Breast epithelium (tissue), 4 donors: ENCODE measurements at regions not wholly inside any gene's neighbourhood (a gene's known extent, or its start where the extent isn't known, plus 50 kb on each side); places are given as distances from the start of the nearest gene placed in this dataset.

Source experiments
- DNase-seq, 2 donors: peaks; one replicate each; pipeline ENCODE4 v3.0.0-alpha.2; 2019; ENCODE audit warnings: low spot score in 2 of 2
- H3K27ac ChIP-seq, 2 donors: fragments of 200-600 bp; sonication (generic) in 1 of 2; one replicate each; pipeline ENCODE4 v1.5.1; 2016 to 2019; ENCODE audit warnings: mild to moderate bottlenecking in 1 of 2
- H3K27me3 ChIP-seq, 2 donors: fragments of 200-600 bp; sonication (generic) in 1 of 2; one replicate each; pipeline versions ENCODE4 v1.5.1 to v1.6.0; 2017 to 2019; ENCODE audit warnings: control low read depth in 1 of 2, mild to moderate bottlenecking in 1 of 2
- H3K36me3 ChIP-seq: fragments of 200-600 bp; one replicate; pipeline ENCODE4 v1.5.1; 2019
- H3K4me1 ChIP-seq, 2 donors: fragments of 200-600 bp; sonication (generic); one replicate each; pipeline ENCODE4 v1.5.1; 2016 to 2019; ENCODE audit warnings: control low read depth in 1 of 2
- H3K4me3 ChIP-seq, 3 donors: fragments of 200-600 bp; sonication (generic); 1 replicate in 2 of 3; 2 replicates in 1 of 3; pipeline ENCODE4 v1.5.1; 2016 to 2019; ENCODE audit warnings: mild to moderate bottlenecking in 3 of 3, moderate library complexity in 2 of 3
- H3K9me3 ChIP-seq, 2 donors: fragments of 200-600 bp; sonication (generic) in 1 of 2; one replicate each; pipeline ENCODE4 v1.5.1; 2016 to 2019; ENCODE audit warnings: control low read depth in 1 of 2
- POLR2A ChIP-seq: fragments of 450-650 bp; IDR thresholded peaks from one replicate; pipeline ENCODE4 v1.6.1; 2016; ENCODE audit warnings: antibody characterized with exemption, mild to moderate bottlenecking, moderate library complexity
- POLR2AphosphoS5 ChIP-seq, 3 donors: sonication (generic); formaldehyde crosslinking; IDR thresholded peaks; one replicate each; pipeline ENCODE4 v1.6.1; 2017; ENCODE audit warnings: antibody characterized with exemption in 3 of 3
- intact Hi-C: fragments of 100-400 bp; cut with DNase I; formaldehyde crosslinking; loops from one replicate; pipeline ENCODE4 v1.15.1; 2023; ENCODE audit warnings: low total_unique reads
- TF ChIP-seq, protein P1 (sequence below), 3 donors: fragments of 450-650 bp; IDR thresholded peaks; one replicate each; pipeline ENCODE4 v1.5.1; 2016 to 2017; ENCODE audit warnings: antibody characterized with exemption in 3 of 3, mild to moderate bottlenecking in 3 of 3, moderate library complexity in 3 of 3

DNA sequence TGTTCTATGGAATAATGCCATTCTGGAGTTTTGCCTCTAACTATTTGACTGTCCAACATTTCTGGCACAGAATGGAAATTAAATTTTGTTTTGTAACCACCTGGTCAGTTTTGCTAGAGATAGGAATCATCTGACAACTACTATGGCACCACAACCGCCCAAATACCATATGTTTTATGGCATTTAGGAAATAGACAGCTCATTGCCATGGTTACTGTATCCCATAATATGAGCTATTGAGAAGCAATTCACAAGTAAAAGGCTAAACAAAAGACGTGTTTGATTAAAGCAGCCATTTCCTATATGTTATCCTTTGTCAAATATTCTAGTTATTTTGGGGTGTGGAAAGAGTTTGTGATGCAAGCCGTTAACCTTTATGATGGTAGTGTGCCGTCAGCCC lies 1105.3 kb upstream of the LCORL start:
- intact Hi-C loops: no loop called here
- Histone ChIP-seq H3K9me3 (no peaks in the 10 kb centered on the region), H3K4me3 (no peak overlapping the region), H3K27ac (no peak overlapping the region), H3K36me3 (no peaks in the 10 kb centered on the region), H3K27me3 (no peaks in the 10 kb centered on the region), H3K4me1 (no peaks in the 10 kb centered on the region)
- no peak for DNase-seq
- TF ChIP-seq POLR2A (no peak), POLR2AphosphoS5 (IDR thresholded peaks at IDR 0.05) (no peak)
- TF ChIP-seq, protein P1, sequence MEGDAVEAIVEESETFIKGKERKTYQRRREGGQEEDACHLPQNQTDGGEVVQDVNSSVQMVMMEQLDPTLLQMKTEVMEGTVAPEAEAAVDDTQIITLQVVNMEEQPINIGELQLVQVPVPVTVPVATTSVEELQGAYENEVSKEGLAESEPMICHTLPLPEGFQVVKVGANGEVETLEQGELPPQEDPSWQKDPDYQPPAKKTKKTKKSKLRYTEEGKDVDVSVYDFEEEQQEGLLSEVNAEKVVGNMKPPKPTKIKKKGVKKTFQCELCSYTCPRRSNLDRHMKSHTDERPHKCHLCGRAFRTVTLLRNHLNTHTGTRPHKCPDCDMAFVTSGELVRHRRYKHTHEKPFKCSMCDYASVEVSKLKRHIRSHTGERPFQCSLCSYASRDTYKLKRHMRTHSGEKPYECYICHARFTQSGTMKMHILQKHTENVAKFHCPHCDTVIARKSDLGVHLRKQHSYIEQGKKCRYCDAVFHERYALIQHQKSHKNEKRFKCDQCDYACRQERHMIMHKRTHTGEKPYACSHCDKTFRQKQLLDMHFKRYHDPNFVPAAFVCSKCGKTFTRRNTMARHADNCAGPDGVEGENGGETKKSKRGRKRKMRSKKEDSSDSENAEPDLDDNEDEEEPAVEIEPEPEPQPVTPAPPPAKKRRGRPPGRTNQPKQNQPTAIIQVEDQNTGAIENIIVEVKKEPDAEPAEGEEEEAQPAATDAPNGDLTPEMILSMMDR (IDR thresholded peaks at IDR 0.05): no peak

DNA sequence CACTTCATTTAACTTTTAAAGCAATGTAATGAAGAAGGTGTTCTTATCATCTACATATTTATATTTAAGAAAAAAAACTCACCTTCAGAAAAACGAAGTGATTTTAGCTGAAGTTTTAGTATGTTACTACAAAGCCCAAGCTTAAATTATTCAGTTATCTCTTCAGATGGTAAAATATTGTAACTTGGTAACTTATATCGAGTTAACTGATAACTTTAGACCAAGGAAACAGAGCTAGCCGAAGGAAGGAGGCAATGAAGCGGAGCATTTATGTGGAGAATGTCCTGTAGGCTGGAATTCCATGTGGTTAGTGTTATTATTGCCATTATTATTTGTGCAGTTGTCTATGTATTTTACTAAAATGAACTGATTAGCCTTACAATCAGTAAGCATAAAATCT lies 1102.1 kb upstream of the LCORL start:
- H3K4me3 ChIP-seq: no peak overlapping the region
- no peak for DNase-seq
- H3K9me3 ChIP-seq: no peaks in the 10 kb centered on the region
- no peaks in the 10 kb centered on the region for H3K27me3 ChIP-seq
- H3K36me3 ChIP-seq: no peaks in the 10 kb centered on the region
- TF ChIP-seq, protein P1 (IDR thresholded peaks at IDR 0.05): no peak
- no peak for TF ChIP-seq POLR2AphosphoS5 (IDR thresholded peaks at IDR 0.05)
- no peak for TF ChIP-seq POLR2A
- intact Hi-C loops: no loop called here
- no peaks in the 10 kb centered on the region for H3K4me1 ChIP-seq
- H3K27ac ChIP-seq: no peak overlapping the region

DNA sequence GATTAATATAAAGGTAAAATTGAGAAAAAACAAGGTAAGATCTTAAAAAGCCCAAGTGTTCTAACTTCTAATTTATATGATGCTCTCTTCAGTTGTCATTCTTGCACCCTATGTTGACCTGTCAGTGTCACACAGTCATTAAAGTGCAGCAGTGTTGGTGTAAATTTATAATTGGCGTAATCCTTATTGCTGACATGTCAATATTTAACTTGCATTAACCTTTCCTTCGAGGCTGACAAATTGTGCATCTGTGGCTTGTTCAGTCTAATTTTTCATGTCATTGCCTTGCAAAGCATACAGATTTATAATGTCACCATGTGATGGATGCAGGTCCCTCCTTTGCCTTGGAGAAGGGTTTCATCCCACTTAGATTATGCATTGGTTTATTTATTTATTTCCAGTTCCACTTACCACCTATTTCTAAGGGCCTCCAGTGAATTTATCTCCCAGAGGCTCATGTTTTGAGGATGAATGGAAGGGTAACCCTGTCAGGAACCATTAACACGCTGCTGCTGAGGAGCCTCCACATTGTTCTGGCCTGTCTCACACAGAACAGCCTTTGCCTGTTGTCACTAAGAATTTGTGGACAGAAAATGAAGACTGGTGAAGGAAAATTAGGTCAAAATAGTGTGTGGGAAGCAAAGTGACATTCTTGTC lies 1098.5 kb upstream of the LCORL start:
- H3K27me3 ChIP-seq: no peaks in the 10 kb centered on the region
- no peaks in the 10 kb centered on the region for H3K9me3 ChIP-seq
- intact Hi-C loops: no loop called here
- DNase-seq: no peak
- H3K36me3 ChIP-seq: no peaks in the 10 kb centered on the region
- no peak overlapping the region for H3K27ac ChIP-seq
- TF ChIP-seq POLR2AphosphoS5 (IDR thresholded peaks at IDR 0.05): no peak
- TF ChIP-seq POLR2A: no peak
- TF ChIP-seq, protein P1 (IDR thresholded peaks at IDR 0.05): no peak
- H3K4me3 ChIP-seq: no peak overlapping the region
- H3K4me1 ChIP-seq: no peaks in the 10 kb centered on the region

DNA sequence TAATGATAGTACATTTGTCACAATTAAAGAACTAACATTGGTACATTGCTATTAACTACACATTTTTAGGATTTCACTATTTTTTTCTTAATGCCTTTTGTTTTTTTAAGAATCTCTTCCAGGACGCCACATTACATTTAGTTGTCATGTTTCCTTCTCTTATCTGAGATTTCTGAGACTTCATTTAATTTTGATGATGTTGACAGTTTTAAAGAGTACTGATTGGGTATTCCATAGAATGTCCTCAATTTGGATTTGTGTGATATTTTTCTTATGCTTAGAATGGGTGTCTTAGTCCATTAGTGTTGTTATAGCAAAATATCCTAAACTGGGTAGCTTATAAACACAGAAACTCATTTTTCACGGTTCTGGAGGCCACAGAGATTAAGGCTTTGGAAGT lies 1095.5 kb upstream of the LCORL start:
- no peaks in the 10 kb centered on the region for H3K36me3 ChIP-seq
- DNase-seq: no peak
- no peaks in the 10 kb centered on the region for H3K9me3 ChIP-seq
- intact Hi-C loops: no loop called here
- H3K27ac ChIP-seq: no peak overlapping the region
- H3K4me3 ChIP-seq: no peak overlapping the region
- H3K4me1 ChIP-seq: no peaks in the 10 kb centered on the region
- no peaks in the 10 kb centered on the region for H3K27me3 ChIP-seq
- TF ChIP-seq POLR2A (no peak), POLR2AphosphoS5 (IDR thresholded peaks at IDR 0.05) (no peak)
- TF ChIP-seq, protein P1 (IDR thresholded peaks at IDR 0.05): no peak

DNA sequence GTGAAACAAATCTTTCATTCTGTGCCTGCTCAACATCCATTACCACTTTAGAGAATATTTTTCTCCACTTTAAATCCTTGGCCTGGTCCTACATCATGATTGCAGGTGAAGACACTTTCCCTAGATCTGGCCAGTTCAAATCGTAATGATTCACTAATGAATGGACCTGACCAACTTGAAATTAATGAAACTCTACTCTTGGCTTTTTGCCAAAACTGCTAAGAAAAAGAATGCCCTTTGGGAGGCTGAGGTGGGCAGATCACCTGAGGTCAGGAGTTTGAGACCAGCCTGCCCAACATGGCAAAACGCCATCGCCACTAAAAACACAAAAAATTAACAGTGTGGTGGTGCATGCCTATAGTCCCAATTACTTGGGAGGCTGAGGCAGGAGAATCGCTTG lies 1082.6 kb upstream of the LCORL start:
- Histone ChIP-seq H3K36me3 (no peaks in the 10 kb centered on the region), H3K27me3 (no peaks in the 10 kb centered on the region), H3K4me3 (no peak overlapping the region), H3K27ac (no peak overlapping the region), H3K4me1 (no peaks in the 10 kb centered on the region), H3K9me3 (no peaks in the 10 kb centered on the region)
- TF ChIP-seq, protein P1 (IDR thresholded peaks at IDR 0.05): no peak
- TF ChIP-seq POLR2A (no peak), POLR2AphosphoS5 (IDR thresholded peaks at IDR 0.05) (no peak)
- DNase-seq: no peak
- intact Hi-C loops: no loop called here
